HG03378 (cell line): ENCODE measurements at regions not wholly inside any gene's neighbourhood (a gene's known extent, or its start where the extent isn't known, plus 50 kb on each side); places are given as distances from the start of the nearest gene placed in this dataset.
A peak's percentile ranks its signal among the peaks of the same experiment; 100 is the strongest.
"Not testable (repeated sequence)": the region's sequence is repeated elsewhere in the genome, so short reads cannot be mapped to it uniquely, and the experiment has no call there.

ENCODE experiments used
- ATAC-seq: cut with Tn5 transposase; IDR thresholded peaks from one replicate; pipeline ENCODE4 v1.9.1; 2021; ENCODE audit warnings: mild to moderate bottlenecking, moderate library complexity; ENCODE audit not compliant: unreplicated experiment

DNA sequence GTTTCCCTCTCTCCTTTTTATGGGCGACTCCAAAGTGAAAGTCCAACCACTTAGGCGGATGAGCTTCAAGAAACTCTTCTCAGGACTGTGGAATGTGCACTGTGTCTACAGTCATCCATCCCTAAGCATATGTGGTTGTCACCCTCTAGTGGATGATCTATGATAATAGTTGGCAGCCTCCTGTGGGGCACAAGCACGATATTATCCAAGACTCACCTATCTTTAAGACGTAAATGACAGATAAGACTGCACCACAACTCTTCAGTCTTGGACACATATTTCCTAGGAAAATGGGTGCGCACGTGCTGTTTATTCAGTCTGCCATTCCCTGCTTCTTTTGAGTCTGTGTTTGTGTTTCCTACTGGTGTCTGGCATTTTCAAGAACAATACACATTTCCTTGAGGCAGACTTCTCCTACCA is 145.5 kb upstream of the CTAGE1 start:
- peak; percentile 85 for ATAC-seq

DNA sequence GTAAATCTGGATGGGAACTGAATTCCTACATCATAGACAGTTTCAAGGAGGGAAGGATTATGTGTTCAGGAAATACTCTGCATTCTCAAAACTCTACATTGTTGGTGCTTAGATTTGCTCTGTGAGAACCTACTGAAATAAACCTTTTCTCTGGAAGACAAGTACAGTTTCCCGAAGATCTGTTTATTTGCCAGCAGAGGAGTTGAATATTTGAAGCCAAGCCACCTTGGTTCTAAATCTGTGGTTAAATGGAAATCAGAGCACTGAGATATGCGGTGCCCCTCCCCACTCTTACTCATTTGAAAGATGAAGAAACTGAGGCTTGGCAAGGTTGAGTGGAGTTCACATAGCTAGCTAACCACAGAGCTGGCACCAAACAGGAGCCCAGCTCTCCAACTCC is 146.3 kb upstream of the CTAGE1 start:
- ATAC-seq = no peak

DNA sequence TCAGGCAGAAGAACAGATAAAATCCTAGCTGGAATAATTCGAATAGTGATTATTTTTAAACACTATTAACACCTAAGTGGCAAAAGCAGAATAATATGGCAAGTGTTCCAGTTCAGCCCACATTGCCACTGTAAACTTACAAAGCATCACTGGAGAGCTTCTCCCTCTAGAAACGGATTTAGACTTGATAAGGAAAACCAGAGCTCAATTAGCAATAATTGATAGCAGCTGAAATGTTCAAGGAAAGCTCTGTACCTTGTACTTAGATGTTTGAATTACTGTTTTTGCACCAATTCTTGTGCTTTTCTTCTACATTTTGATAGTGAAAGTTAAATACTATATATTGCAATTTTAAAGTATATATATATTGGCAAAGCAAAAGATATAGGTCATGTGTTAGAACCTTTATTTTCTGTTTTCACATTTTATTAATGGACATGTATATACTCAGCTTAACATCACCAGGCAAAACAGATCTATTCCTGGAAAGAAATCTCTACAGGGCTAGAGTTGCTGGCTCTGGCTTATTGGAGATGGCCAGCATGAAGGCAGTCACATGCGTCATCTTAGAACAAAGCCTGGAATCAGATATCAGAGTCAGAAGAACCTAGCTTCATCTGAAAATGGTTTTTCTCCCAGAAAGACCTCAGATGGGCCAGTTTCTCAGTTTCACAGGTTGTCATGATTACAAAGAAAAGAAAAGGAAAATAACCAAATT is 149.1 kb upstream of the CTAGE1 start:
- ATAC-seq = no peak

DNA sequence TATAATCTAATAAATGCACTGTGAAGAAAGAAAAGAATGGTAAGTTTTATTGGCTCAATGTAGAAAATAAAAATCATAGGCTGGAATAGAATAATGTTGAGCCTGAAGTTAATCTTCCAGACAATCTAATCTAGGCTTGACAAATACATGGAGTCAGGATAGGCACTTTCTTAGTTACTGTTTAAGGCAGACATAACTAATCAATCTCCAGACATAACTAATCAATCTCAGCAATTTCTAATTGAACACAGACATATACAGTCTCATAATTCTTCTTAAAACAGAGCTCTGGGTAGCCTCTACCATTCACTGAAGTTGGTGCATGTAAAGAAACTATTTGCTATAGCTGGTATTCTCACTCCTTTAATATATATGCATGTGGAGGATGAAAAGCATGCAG is 150.1 kb upstream of the CTAGE1 start:
- ATAC-seq = no peak

DNA sequence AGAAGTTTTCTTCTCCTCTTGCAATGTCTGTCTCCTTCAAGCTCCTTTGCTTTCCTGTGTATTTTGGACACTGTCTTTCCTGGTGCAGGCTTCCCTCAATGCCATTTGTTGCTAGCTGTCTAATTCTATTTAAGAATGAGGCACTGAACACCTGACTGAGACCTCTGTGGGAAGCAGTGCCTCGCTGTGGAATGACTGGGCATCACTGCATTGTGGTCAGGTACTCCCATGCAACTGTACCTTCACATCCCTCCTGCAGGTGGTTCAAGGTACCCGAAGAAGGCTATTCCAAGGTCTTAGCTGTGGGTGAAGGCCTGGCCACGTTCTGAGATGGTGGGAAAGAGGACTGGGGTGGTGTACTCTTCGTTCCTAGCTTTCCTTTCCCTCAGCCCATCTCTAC is 152.8 kb upstream of the CTAGE1 start:
- no peak for ATAC-seq

DNA sequence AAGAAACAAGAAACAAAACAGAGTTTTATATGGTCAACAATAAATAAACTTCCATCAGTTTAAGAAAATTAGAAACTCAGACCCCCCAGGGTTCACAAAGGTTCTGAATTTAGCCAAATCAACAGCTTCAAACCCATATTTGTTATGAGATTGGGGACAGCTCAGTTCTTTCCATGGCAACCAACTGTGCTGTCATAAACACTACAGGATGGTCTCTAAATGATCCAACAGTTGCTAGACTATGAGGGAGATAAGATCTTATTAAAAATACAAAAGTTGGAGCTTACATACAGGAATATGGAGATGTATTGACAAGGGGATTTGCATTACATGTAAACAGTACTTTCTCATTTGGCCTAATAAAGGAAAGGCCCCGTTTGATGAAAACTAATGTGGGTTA is 154.6 kb upstream of the CTAGE1 start:
- no peak for ATAC-seq

DNA sequence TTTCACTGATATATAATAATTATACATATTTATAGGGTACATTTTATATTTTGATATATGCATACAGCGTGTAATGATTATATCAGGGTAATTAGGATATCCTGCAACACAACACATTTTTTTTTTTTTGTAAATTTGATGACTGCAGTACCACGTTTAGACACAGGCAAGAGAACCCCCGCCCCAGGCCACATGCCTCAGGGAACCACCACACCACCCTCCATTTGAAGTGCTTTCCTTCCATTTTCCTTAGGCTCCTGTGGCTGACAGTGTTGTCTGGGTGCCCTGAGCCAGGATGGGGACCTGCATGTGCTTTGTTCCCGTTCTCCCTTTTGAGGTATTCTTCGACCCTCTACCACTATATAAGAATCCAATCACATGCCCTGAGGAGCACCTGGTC is 161.6 kb upstream of the CTAGE1 start:
- no peak for ATAC-seq

GRCh38 chr18:22585333-22585732 is 167.6 kb upstream of the CTAGE1 start:
- ATAC-seq = no peak

GRCh38 chr18:22585821-22586220 is 168.1 kb upstream of the CTAGE1 start:
- no peak for ATAC-seq

- ATAC-seq = no peak
Measured at GRCh38 chr18:22591222-22591621, 173.5 kb upstream of the CTAGE1 start.

DNA sequence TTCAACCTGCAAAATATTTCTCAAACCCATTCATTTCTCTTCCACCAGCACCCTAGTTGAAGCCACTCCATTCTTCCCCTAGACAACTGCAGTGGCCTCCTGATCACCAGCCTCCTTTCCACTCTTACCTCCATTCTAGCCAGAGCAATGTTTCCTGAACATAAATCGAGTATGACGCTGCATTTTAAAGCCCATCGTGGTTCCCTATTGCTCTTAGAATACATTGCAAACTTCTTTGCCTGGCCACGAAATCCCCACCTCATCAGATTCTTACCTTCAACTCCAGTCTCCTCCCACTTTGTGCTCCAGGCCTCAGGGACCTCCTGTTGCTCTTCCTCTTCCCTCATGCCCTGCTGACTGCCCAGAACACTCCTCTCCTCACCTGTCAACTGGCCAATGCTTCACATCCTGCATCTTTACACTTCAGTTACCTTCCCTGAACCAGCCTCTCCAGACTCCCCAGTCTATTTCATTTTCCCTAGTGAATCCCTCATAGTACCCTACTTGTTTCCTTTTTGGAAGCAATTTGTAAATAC is 176.5 kb upstream of the CTAGE1 start:
- no peak for ATAC-seq

- ATAC-seq = no peak
Measured at GRCh38 chr18:22601481-22601880, 183.8 kb upstream of the CTAGE1 start.

GRCh38 chr18:22602456-22602855 is 184.7 kb upstream of the CTAGE1 start:
- not testable (repeated sequence) for ATAC-seq

GRCh38 chr18:22603902-22604301 is 186.2 kb upstream of the CTAGE1 start:
- no peak for ATAC-seq

DNA sequence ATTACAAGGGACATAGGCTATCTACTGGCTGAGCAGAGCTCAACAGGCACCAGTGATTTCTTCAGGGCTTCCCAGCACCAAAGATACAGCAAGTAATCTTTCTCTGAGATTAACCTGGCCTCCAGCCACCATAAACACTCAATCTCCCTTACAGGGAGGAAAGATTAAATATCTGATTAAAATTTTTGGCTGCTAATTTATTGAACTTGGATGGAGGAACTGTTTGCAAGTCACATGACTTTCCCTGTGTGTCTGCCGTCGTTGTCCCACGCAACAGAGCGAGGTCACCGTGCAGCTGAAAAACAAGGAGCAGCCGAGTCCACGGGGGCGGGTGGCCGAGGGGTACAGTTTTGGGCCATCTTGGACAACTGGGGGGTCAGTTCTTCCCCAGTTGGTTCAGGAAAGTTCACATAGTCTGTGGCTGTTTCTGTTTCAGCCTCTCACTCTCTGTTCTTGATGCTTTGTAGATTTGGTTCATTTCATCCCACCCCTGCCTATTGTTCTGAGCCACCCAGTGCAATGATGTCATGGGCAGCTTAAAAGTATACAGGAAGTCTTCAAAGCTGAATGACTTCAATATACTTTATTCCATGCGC is 186.8 kb upstream of the CTAGE1 start:
- ATAC-seq = no peak

DNA sequence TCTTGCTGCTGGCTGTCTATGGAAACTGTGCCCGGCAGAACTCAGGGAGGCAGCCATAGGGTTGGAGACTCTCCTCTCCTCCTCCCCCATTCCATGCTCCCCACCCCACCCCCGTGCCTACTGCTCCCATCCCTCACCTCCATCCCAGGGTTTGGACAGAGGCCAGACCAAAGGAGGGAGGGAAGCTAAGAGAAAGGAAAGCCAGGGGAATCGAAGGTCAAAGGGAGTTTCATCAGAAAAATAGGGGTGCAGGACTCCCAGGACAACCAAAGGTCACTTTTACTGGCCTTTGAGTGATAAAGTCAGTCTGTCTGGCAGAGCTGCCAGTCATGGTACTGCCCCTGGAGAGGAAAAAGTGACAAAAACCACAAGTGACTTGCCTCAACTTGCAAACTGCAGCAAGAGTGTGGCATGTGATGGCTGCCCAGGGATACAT is 187.3 kb upstream of the CTAGE1 start:
- no peak for ATAC-seq

DNA sequence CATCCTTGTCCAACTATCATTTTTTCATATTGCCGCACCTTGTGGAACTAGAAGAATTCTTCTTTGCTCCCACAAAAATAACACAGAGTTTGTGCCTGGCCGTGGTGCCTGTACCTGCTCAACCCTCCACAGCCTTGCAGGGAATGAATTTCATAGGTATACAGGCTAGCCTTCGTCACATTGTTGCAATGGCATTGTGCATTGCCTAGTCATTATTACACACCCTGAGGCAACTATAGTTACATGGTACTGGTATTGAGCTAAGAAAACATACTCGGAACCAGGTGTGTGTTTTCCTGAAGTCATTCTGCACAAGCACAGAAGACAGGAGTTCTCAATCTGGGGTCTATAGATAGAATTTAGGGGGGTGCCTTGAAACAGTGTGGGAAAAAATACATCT is 188.0 kb upstream of the CTAGE1 start:
- ATAC-seq = no peak

- ATAC-seq = no peak
Measured at GRCh38 chr18:22606563-22607283, 189.0 kb upstream of the CTAGE1 start.

DNA sequence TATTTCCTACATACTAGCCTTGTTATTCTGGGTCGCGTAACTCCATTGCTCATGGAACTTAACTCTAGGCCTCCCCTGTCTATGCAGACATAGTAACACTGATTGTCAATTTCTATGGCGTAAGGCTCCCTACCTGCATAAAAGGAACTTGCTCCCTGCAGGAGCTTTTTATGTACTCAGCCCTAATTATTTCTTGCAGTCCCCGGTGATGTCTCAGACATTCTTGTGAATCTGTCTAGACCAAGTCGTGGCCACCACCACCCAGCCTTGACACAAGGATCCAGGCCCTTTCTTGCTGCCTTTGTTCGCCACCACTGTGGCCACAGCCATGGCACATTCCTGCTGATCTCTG is 189.5 kb upstream of the CTAGE1 start:
- no peak for ATAC-seq

DNA sequence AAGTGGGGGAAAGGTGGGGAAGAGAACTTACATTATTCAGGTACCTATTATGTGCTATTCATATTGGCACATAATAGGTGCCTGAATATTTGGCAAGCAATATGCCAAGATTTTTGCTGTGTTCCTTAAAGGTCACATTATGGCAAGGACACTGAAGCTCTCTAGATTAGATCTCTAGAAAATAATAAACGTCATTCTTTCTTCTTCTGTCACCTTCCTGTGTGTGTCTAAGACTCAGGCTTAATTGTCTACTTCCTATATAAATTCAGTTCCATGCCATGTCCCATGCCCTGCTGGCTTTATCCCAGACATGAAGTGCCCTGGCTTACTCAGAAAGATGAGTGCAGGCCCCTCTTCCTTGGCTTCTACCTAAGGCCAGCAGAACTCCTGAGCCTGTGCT is 191.1 kb upstream of the CTAGE1 start:
- ATAC-seq = no peak

DNA sequence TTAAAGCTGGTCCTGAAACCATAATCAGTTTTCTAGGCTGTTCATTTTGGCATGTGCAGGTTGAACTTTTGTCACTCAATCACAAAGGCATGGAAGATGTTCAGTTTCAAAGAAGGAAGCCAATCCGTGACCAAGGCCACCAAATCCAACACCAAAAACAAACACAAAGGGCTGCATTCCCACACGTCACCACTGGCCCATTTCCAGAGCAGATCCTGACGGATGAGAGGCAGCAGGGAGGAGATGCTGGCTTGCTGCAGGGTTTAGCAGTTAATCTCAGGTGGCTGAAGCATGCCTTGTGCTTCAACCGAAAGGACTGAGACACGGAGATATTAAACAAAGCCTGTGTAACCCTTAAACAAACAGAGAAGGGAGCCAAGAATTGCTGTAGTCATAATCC is 191.9 kb upstream of the CTAGE1 start:
- no peak for ATAC-seq

DNA sequence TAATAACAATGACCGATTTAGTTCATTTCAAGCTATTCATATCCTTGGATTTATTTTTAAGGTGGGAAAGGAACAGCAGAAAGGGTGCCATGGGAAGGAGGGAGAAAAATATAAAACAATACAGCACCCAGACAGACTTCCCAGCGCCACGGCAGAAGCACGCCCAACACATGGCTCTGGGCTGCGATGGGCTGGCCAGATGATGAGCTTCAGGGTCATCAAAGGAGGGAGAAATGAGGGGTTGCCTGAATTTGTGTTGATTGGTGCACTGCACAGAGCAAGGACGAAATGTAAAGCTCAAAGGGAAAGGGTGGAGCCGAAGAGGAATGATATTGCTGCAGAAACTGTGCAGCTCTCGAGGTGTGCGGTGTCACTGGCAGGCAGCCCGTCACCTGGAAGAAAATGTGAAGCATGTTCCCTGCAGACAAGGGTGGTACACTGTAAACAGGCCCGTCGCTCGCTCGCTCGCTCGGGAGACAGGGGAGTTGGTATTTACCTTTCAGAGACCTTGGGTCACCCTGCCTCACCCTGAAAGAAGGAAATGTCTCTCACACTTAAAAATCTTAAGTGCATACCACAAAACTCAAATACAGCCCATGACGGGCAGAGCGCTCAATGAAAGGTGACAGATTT is 195.5 kb upstream of the CTAGE1 start:
- ATAC-seq = no peak
